Prostate gland (tissue), 2 donors: ENCODE measurements at regions not wholly inside any gene's neighbourhood (a gene's known extent, or its start where the extent isn't known, plus 50 kb on each side); places are given as distances from the start of the nearest gene placed in this dataset.

Experiments used
- DNase-seq: peaks from one replicate; pipeline ENCODE4 v3.0.0-alpha.2; 2019; ENCODE audit warnings: low spot score
- H3K27ac ChIP-seq, 2 donors: fragments of 200-600 bp; sonication (generic); 2 replicates each; pipeline ENCODE4 v1.5.1; 2017 to 2019
- H3K27me3 ChIP-seq: fragments of 200-600 bp; sonication (generic); replicated peaks from 2 replicates; pipeline ENCODE4 v1.5.1; 2019; ENCODE audit not compliant: insufficient read depth
- H3K36me3 ChIP-seq, 2 donors: fragments of 200-600 bp; sonication (generic); 1 replicate in 1 of 2; 2 replicates in 1 of 2; pipeline versions ENCODE4 v1.5.1 to v1.8.1; 2017 to 2019
- H3K4me1 ChIP-seq: fragments of 200-600 bp; sonication (generic); replicated peaks from 2 replicates; pipeline ENCODE4 v1.5.1; 2019
- H3K4me3 ChIP-seq, 2 donors: fragments of 200-600 bp; sonication (generic); 2 replicates each; pipeline ENCODE4 v1.5.1; 2017 to 2019
- H3K9me3 ChIP-seq: fragments of 200-600 bp; sonication (generic); 2 replicates; pipeline ENCODE4 v1.5.1; 2017
- CTCF ChIP-seq, 4 experiments: fragments of 200-600 bp in 2 of 4; fragments of 450-650 bp in 2 of 4; sonication (generic) in 2 of 4; IDR thresholded peaks; 1 replicate in 3 of 4; 2 replicates in 1 of 4; pipeline ENCODE4 v1.5.1; 2016 to 2019; ENCODE audit warnings: antibody characterized with exemption in 4 of 4, mild to moderate bottlenecking in 2 of 4, moderate library complexity in 2 of 4
- POLR2A ChIP-seq: fragments of 450-650 bp; IDR thresholded peaks from one replicate; pipeline ENCODE4 v1.6.1; 2016; ENCODE audit warnings: antibody characterized with exemption, mild to moderate bottlenecking
- POLR2AphosphoS5 ChIP-seq: sonication (generic); formaldehyde crosslinking; IDR thresholded peaks from one replicate; pipeline ENCODE4 v1.6.1; 2017; ENCODE audit warnings: antibody characterized with exemption
- WGBS: methylation state at CpG from one replicate; pipeline ENCODE4 v1.1.5; 2018; 5-methylcytosine and 5-hydroxymethylcytosine counted together
- intact Hi-C: fragments of 100-400 bp; cut with DNase I; formaldehyde crosslinking; loops from one replicate; pipeline ENCODE4 v1.14.2; 2022

DNA sequence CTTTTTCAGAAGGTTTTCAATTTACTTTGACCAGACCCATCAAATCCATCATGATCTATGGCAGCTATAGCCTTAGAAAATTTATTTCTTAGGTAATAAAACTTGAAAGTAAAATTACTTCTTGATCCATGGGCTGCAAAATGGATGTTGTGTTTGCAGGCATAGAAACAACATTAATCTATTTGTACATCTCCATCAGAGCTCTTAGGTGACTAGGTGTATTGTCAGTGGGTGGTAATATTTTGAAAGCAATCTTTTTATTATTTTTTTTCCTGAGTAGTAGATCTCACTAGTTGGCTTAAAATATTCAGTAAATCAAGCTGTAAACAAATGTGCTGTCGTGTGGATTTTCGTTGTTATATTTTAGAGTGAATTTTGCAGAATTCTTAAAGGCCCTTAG lies 710.0 kb downstream of the SLITRK6 start:
- intact Hi-C loops: no loop called here
- H3K4me1 ChIP-seq: no peaks in the 10 kb centered on the region
- H3K4me3 ChIP-seq: no peak overlapping the region
- no peaks in the 10 kb centered on the region for H3K27me3 ChIP-seq
- no peak for DNase-seq
- no peaks in the 10 kb centered on the region for H3K36me3 ChIP-seq
- no peaks in the 10 kb centered on the region for H3K9me3 ChIP-seq
- 94% methylated on average over 2 of the region's 2 CpGs for WGBS
- H3K27ac ChIP-seq: no peak overlapping the region
- TF ChIP-seq CTCF (IDR thresholded peaks at IDR 0.05): no peak
- TF ChIP-seq POLR2A: no peak
- no peak for TF ChIP-seq POLR2AphosphoS5

DNA sequence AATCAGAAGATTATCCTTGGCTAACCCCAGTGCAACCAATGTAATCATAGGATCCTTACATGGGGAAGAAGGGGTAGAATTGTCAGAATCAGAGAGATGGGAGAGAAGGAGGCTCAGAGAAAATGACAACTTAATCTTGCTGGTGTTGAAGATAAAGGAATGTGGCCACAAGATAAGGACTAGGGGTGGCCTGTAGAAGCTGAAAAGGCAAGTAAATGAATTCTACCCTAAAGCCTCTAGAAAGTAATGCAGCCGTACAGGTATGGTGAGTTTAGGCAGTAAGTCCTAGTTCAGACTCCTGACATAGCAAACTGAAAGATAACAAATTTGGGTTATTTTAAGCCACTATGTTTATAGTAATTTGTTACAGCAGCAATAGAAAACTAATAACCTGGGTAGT lies 718.5 kb downstream of the SLITRK6 start:
- 92% methylated on average over 1 of the region's 1 CpG for WGBS
- Histone ChIP-seq H3K4me3 (no peak overlapping the region), H3K4me1 (no peaks in the 10 kb centered on the region), H3K9me3 (no peaks in the 10 kb centered on the region), H3K27ac (no peak overlapping the region), H3K27me3 (no peaks in the 10 kb centered on the region), H3K36me3 (no peaks in the 10 kb centered on the region)
- TF ChIP-seq POLR2A: no peak
- no peak for TF ChIP-seq POLR2AphosphoS5
- no peak for TF ChIP-seq CTCF (IDR thresholded peaks at IDR 0.05)
- intact Hi-C loops: no loop called here
- no peak for DNase-seq

DNA sequence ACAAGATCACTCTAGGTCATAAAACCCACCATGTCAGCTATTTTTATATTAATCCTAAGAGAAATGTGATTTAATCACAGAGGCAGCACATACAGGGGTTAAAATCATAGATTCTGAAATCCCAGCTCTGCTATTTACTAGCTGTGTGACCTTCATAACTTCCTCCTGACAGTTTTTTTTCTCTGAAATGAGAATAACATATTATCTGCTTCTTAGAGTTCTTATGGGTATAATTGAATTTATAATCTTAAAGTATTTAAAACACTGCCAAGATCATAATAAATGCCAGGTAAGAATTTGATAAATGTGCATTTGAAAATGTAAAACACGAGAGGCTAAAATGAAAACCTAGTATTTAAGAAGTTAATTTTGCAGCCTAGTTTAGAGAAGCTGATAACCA lies 722.9 kb downstream of the SLITRK6 start:
- intact Hi-C loops: no loop called here
- DNase-seq: no peak
- 45% methylated on average over 1 of the region's 1 CpG for WGBS

GRCh38 chr13:85074543-85075313 lies 724.5 kb downstream of the SLITRK6 start:
- no peaks in the 10 kb centered on the region for H3K27me3 ChIP-seq
- no peaks in the 10 kb centered on the region for H3K9me3 ChIP-seq
- no peak for TF ChIP-seq CTCF (IDR thresholded peaks at IDR 0.05)
- no peak for TF ChIP-seq POLR2AphosphoS5
- no peak for TF ChIP-seq POLR2A
- no peak overlapping the region for H3K4me3 ChIP-seq
- DNase-seq: no peak
- H3K27ac ChIP-seq: no peak overlapping the region
- no peaks in the 10 kb centered on the region for H3K4me1 ChIP-seq
- 88% methylated on average over 5 of the region's 5 CpGs for WGBS
- intact Hi-C loops: no loop called here
- H3K36me3 ChIP-seq: no peaks in the 10 kb centered on the region

More for the DNA sequence above, 722.9 kb downstream of the SLITRK6 start:
- Histone ChIP-seq H3K36me3 (no peaks in the 10 kb centered on the region), H3K27ac (no peak overlapping the region), H3K27me3 (no peaks in the 10 kb centered on the region), H3K4me1 (no peaks in the 10 kb centered on the region), H3K4me3 (no peak overlapping the region), H3K9me3 (no peaks in the 10 kb centered on the region)
- no peak for TF ChIP-seq CTCF (IDR thresholded peaks at IDR 0.05)
- no peak for TF ChIP-seq POLR2A
- TF ChIP-seq POLR2AphosphoS5: no peak

DNA sequence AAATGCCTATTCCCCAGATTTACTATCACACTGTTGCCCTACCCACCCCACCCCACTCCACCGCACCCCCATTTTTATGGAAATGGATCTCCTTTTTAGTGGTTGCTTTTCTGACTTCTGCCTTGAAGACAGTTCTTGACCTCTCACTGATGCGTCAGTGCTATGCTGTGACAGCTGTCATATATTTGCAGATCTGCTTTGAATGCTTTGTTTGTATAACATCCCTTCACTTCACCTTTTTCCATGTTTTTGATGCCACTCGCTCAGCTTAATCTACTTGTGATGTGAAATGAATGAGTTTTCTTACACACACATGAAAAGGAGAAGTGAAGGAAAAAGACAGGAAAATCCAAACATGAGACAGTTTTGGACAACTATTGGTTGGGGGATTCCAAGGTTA lies 731.0 kb downstream of the SLITRK6 start:
- 89% methylated on average over 3 of the region's 3 CpGs for WGBS
- Histone ChIP-seq H3K27ac (no peak overlapping the region), H3K4me3 (no peak overlapping the region), H3K4me1 (no peaks in the 10 kb centered on the region), H3K9me3 (no peaks in the 10 kb centered on the region), H3K36me3 (no peaks in the 10 kb centered on the region), H3K27me3 (no peaks in the 10 kb centered on the region)
- TF ChIP-seq CTCF (IDR thresholded peaks at IDR 0.05) (no peak), POLR2A (no peak), POLR2AphosphoS5 (no peak)
- intact Hi-C loops: no loop called here
- no peak for DNase-seq
